Brain microvascular endothelial cell (primary cell): ENCODE measurements at regions not wholly inside any gene's neighbourhood (a gene's known extent, or its start where the extent isn't known, plus 50 kb on each side); places are given as distances from the start of the nearest gene placed in this dataset.

Experiments
- DNase-seq: peaks from one replicate; pipeline ENCODE4 v3.0.0-alpha.2; 2020
- H3K27ac ChIP-seq: fragments of 250-450 bp; sonication (Bioruptor Pico); 2 replicates; pipeline ENCODE4 v1.5.1; 2020; ENCODE audit warnings: mild to moderate bottlenecking, moderate library complexity
- H3K27me3 ChIP-seq: fragments of 250-450 bp; sonication (Bioruptor Pico); replicated peaks from 2 replicates; pipeline ENCODE4 v1.5.1; 2020; ENCODE audit warnings: mild to moderate bottlenecking
- H3K36me3 ChIP-seq: fragments of 250-450 bp; sonication (Bioruptor Pico); replicated peaks from 2 replicates; pipeline ENCODE4 v1.5.1; 2020; ENCODE audit warnings: mild to moderate bottlenecking
- H3K4me3 ChIP-seq: 2 replicates; pipeline ENCODE4 v1.5.1; 2011; ENCODE audit warnings: low read depth, mild to moderate bottlenecking, control low read depth, low read length, moderate library complexity
- in situ Hi-C: cut with HindIII; loops from 2 replicates; pipeline ENCODE4 v1.10.0; 2017; ENCODE audit warnings: low sequenced_read_pairs, low pct_ligation_motif_present
- TF ChIP-seq, protein P1 (sequence below): IDR thresholded peaks from 2 replicates; pipeline ENCODE4 v1.5.1; 2011; ENCODE audit warnings: low read depth, mild to moderate bottlenecking, moderate library complexity, low read length, control low read depth, inconsistent platforms; ENCODE audit errors: missing control alignments

DNA sequence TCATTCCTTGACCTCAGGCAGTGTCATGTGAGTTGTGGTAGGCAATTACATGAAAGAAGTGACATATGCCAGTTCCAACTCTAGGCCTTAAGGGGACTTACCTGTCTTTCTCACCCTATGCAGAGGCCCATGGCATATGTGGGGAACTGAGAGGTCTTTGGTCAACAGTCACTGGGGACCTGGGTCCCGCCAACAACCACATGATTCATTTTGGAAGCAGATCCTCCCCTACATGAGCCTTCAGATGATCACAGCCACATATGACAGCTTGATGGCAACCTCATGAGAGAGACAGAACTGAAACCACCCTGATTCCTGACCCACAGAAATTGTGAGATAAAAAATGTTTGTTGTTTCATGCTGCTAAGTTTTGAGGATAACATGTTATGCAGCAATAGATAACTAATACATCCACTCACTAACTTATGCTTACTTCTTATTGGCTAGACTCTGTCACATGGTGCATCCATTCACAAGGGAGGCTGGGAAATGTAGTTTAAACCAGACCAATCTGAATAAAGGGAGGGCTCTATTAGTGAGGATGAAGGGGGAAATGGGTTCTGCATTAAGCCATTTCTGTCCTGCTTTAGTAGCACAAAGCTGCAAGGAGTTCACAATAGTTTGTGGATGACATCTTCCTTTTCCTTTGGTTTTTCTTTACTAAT, 298.2 kb downstream of the HAPSTR1 start:
- in situ Hi-C loops: no loop called here
- Histone ChIP-seq H3K27me3 (no peaks in the 10 kb centered on the region), H3K4me3 (no peak overlapping the region), H3K36me3 (no peaks in the 10 kb centered on the region), H3K27ac (no peak overlapping the region)
- TF ChIP-seq, protein P1, sequence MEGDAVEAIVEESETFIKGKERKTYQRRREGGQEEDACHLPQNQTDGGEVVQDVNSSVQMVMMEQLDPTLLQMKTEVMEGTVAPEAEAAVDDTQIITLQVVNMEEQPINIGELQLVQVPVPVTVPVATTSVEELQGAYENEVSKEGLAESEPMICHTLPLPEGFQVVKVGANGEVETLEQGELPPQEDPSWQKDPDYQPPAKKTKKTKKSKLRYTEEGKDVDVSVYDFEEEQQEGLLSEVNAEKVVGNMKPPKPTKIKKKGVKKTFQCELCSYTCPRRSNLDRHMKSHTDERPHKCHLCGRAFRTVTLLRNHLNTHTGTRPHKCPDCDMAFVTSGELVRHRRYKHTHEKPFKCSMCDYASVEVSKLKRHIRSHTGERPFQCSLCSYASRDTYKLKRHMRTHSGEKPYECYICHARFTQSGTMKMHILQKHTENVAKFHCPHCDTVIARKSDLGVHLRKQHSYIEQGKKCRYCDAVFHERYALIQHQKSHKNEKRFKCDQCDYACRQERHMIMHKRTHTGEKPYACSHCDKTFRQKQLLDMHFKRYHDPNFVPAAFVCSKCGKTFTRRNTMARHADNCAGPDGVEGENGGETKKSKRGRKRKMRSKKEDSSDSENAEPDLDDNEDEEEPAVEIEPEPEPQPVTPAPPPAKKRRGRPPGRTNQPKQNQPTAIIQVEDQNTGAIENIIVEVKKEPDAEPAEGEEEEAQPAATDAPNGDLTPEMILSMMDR: no peak
- DNase-seq: no peak

GRCh38 chr16:9392956-9393355, 301.5 kb downstream of the HAPSTR1 start:
- DNase-seq: no peak
- Histone ChIP-seq H3K36me3 (no peaks in the 10 kb centered on the region), H3K4me3 (no peak overlapping the region), H3K27me3 (no peaks in the 10 kb centered on the region), H3K27ac (no peak overlapping the region)
- in situ Hi-C loops: no loop called here
- TF ChIP-seq, protein P1: no peak

DNA sequence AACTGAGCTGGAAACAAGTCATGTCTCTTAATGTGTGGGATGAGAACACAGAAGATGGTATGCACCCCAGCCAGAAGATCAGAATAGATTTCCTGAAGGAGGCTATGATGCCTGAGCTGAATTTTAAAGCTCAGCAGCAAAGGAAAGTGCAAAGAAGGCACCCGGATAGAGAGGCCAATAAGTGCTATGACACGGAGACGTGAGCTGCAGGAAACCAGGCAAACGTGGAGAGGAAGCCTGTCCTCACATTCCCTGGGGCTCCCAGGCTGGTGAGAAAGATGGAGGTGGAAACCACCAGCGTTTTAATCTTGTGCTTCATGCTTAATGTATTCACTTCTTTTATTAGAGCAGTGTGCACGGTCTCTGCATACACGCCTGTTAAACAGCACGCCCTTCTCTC, 302.1 kb downstream of the HAPSTR1 start:
- DNase-seq: no peak
- in situ Hi-C loops: no loop called here
- H3K36me3 ChIP-seq: no peaks in the 10 kb centered on the region
- TF ChIP-seq, protein P1: no peak
- no peaks in the 10 kb centered on the region for H3K27me3 ChIP-seq
- no peak overlapping the region for H3K27ac ChIP-seq
- H3K4me3 ChIP-seq: no peak overlapping the region

GRCh38 chr16:9395958-9396359, 304.5 kb downstream of the HAPSTR1 start:
- H3K27me3 ChIP-seq: no peaks in the 10 kb centered on the region
- DNase-seq: no peak
- H3K27ac ChIP-seq: no peak overlapping the region
- H3K36me3 ChIP-seq: no peaks in the 10 kb centered on the region
- TF ChIP-seq, protein P1: no peak
- H3K4me3 ChIP-seq: no peak overlapping the region
- in situ Hi-C loops: no loop called here

DNA sequence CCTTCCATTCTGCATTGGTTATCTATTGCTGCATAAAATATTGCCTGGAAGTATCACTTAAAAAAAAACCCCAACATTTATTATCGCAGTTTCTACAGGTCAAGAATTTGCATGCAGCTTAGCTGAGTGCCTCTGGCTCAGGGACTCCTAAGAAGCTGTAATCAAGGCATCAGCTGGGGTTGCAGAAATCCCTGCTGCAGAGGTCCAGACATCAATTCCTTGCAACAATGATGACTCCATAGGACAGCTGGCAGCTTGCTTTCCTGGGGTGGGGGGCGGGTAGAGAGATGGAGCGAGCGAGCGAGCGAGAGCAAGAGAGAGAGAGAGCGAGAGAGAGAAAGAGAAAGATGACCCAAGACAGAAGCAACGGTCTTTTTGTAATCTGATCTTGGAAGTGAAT, 308.1 kb downstream of the HAPSTR1 start:
- TF ChIP-seq, protein P1: no peak
- no peaks in the 10 kb centered on the region for H3K27me3 ChIP-seq
- no peak overlapping the region for H3K4me3 ChIP-seq
- no peak for DNase-seq
- no peaks in the 10 kb centered on the region for H3K36me3 ChIP-seq
- in situ Hi-C loops: no loop called here
- no peak overlapping the region for H3K27ac ChIP-seq

- in situ Hi-C loops: no loop called here
- H3K27me3 ChIP-seq: no peaks in the 10 kb centered on the region
- DNase-seq: no peak
- H3K4me3 ChIP-seq: no peak overlapping the region
- TF ChIP-seq, protein P1: no peak
- no peaks in the 10 kb centered on the region for H3K36me3 ChIP-seq
- no peak overlapping the region for H3K27ac ChIP-seq
Measured at GRCh38 chr16:9401173-9401572, 309.7 kb downstream of the HAPSTR1 start.
